Keratinocyte (primary cell): ENCODE measurements at regions not wholly inside any gene's neighbourhood (a gene's known extent, or its start where the extent isn't known, plus 50 kb on each side); places are given as distances from the start of the nearest gene placed in this dataset.

Experiments used
- DNase-seq: peaks from one replicate; pipeline ENCODE4 v3.0.0-alpha.2; 2011; ENCODE audit warnings: low read depth, missing footprints, low spot score
- FAIRE-seq: peaks from 2 replicates; lab custom pipeline; 2011; peaks lifted over from hg19 to GRCh38; lab: Jason Lieb, UNC
- H2AFZ ChIP-seq: 2 replicates; pipeline ENCODE4 v1.6.0; 2012; ENCODE audit warnings: low read length, control low read depth, inconsistent platforms; ENCODE audit not compliant: control insufficient read depth
- H3K27ac ChIP-seq: 2 replicates; pipeline ENCODE4 v1.5.1; 2011; ENCODE audit warnings: low read length; ENCODE audit not compliant: control insufficient read depth, insufficient read depth
- H3K27me3 ChIP-seq: 3 replicates; pipeline ENCODE4 v1.6.0; 2011; ENCODE audit warnings: low read length; ENCODE audit not compliant: control insufficient read depth, insufficient read depth; ENCODE audit errors: extremely low read depth
- H3K36me3 ChIP-seq, 2 experiments: 2 replicates in 1 of 2; 3 replicates in 1 of 2; pipeline ENCODE4 v1.5.1; 2011; ENCODE audit warnings: low read length in 2 of 2, mild to moderate bottlenecking in 1 of 2; ENCODE audit not compliant: control insufficient read depth in 2 of 2, insufficient read depth in 2 of 2; ENCODE audit errors: extremely low read depth in 1 of 2
- H3K4me1 ChIP-seq: 3 replicates; pipeline ENCODE4 v1.5.1; 2011; ENCODE audit warnings: low read length; ENCODE audit not compliant: control insufficient read depth, insufficient read depth; ENCODE audit errors: extremely low read depth
- H3K4me2 ChIP-seq: 3 replicates; pipeline ENCODE4 v1.6.0; 2011; ENCODE audit warnings: low read depth, low read length; ENCODE audit not compliant: control insufficient read depth, insufficient read depth; ENCODE audit errors: extremely low read depth
- H3K4me3 ChIP-seq, 3 experiments: fragments of 200-600 bp in 1 of 3; sonication (generic) in 1 of 3; 2 replicates in 2 of 3; 3 replicates in 1 of 3; pipeline ENCODE4 v1.5.1; 2011 to 2016; ENCODE audit warnings: low read length in 3 of 3, mild to moderate bottlenecking in 3 of 3, control low read depth in 2 of 3, inconsistent platforms in 1 of 3, low read depth in 1 of 3, mixed read lengths in 1 of 3, mixed run types in 1 of 3, moderate library complexity in 1 of 3; ENCODE audit not compliant: control insufficient read depth in 2 of 3, insufficient read depth in 2 of 3; ENCODE audit errors: extremely low read depth in 1 of 3
- H3K79me2 ChIP-seq: 2 replicates; pipeline ENCODE4 v1.6.0; 2012; ENCODE audit warnings: low read length; ENCODE audit not compliant: control insufficient read depth, insufficient read depth
- H3K9ac ChIP-seq: 3 replicates; pipeline ENCODE4 v1.6.0; 2011; ENCODE audit warnings: low read length; ENCODE audit not compliant: control insufficient read depth, insufficient read depth; ENCODE audit errors: extremely low read depth
- H3K9me1 ChIP-seq: 3 replicates; pipeline ENCODE4 v1.6.0; 2011; ENCODE audit warnings: low read length; ENCODE audit not compliant: control insufficient read depth, insufficient read depth; ENCODE audit errors: extremely low read depth
- H3K9me3 ChIP-seq: 2 replicates; pipeline ENCODE4 v1.5.1; 2012; ENCODE audit warnings: low read depth, low read length; ENCODE audit not compliant: control insufficient read depth
- H4K20me1 ChIP-seq: 3 replicates; pipeline ENCODE4 v1.6.0; 2011; ENCODE audit warnings: low read length; ENCODE audit not compliant: control insufficient read depth, insufficient read depth; ENCODE audit errors: extremely low read depth
- EZH2 ChIP-seq: IDR thresholded peaks from one replicate; pipeline ENCODE4 v1.6.1; 2012; ENCODE audit warnings: inconsistent platforms, mild to moderate bottlenecking, low read length, moderate library complexity
- dilution Hi-C: fragments of 300-500 bp; cut with MboI; formaldehyde crosslinking; loops from one replicate; pipeline ENCODE4 v1.7.0; 2020; ENCODE audit warnings: low sequenced_read_pairs; ENCODE audit not compliant: extremely low pct_ligation_motif_present
- TF ChIP-seq, protein P1 (sequence below), 3 experiments: IDR thresholded peaks in 1 of 3; conservative IDR thresholded peaks in 1 of 3; optimal IDR thresholded peaks in 1 of 3; 2 replicates in 2 of 3; 3 replicates in 1 of 3; pipeline versions ENCODE3 to v1.5.1; 2011; ENCODE audit warnings: low read length in 3 of 3, mild to moderate bottlenecking in 3 of 3, moderate library complexity in 2 of 3, control low read depth in 1 of 3, inconsistent platforms in 1 of 3; ENCODE audit not compliant: insufficient read depth in 2 of 3; ENCODE audit errors: extremely low read depth in 1 of 3

- Histone ChIP-seq H3K4me3 (no peak overlapping the region), H3K4me2 (no peak overlapping the region), H3K9me1 (no peaks in the 10 kb centered on the region), H3K79me2 (no peaks in the 10 kb centered on the region), H4K20me1 (no peaks in the 10 kb centered on the region), H3K9me3 (no peaks in the 10 kb centered on the region), H3K9ac (no peak overlapping the region), H3K4me1 (no peaks in the 10 kb centered on the region), H3K36me3 (no peaks in the 10 kb centered on the region), H2AFZ (no peak overlapping the region), H3K27ac (no peak overlapping the region), H3K27me3 (peaks cover 4% of the 10 kb centered on the region)
- no peak for TF ChIP-seq EZH2
- TF ChIP-seq, protein P1, sequence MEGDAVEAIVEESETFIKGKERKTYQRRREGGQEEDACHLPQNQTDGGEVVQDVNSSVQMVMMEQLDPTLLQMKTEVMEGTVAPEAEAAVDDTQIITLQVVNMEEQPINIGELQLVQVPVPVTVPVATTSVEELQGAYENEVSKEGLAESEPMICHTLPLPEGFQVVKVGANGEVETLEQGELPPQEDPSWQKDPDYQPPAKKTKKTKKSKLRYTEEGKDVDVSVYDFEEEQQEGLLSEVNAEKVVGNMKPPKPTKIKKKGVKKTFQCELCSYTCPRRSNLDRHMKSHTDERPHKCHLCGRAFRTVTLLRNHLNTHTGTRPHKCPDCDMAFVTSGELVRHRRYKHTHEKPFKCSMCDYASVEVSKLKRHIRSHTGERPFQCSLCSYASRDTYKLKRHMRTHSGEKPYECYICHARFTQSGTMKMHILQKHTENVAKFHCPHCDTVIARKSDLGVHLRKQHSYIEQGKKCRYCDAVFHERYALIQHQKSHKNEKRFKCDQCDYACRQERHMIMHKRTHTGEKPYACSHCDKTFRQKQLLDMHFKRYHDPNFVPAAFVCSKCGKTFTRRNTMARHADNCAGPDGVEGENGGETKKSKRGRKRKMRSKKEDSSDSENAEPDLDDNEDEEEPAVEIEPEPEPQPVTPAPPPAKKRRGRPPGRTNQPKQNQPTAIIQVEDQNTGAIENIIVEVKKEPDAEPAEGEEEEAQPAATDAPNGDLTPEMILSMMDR (optimal IDR thresholded peaks at IDR 0.05 in 1 of 3, IDR thresholded peaks at IDR 0.05 in 1 of 3, conservative IDR thresholded peaks at IDR 0.05 in 1 of 3; ENCODE audit: extremely low read depth in 1 of 3, insufficient read depth in 2 of 3, low read length in 3 of 3): no peak
- DNase-seq: no peak
- dilution Hi-C loops: no loop called here
- no peak for FAIRE-seq
These were observed 325.6 kb downstream of the HRH4 start for GRCh38 chr18:24786027-24786426.

DNA sequence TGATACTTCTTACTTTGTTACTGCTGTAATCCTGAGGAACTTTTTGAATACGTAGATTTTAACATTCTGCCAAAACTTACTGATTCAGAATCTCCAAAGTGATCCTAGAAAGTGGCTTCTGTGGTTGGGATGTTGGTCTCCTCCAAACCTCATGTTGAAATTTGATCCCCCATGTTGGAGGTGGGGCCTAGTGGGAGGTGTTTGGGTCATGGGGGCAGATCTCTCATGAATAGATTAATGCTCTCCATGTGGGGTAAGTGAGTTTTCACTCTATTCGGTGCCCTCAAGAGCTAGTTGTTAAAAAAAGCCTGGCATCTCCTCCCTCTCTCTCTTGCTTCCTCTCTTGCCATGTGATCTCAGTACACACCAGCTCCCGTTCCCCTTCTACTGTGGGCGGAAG is 329.9 kb downstream of the HRH4 start:
- no peak overlapping the region for H3K4me3 ChIP-seq
- no peaks in the 10 kb centered on the region for H4K20me1 ChIP-seq
- dilution Hi-C loops: no loop called here
- H3K27me3 ChIP-seq: no peaks in the 10 kb centered on the region
- no peaks in the 10 kb centered on the region for H3K36me3 ChIP-seq
- H3K9me1 ChIP-seq: no peaks in the 10 kb centered on the region
- FAIRE-seq: no peak
- no peaks in the 10 kb centered on the region for H3K4me1 ChIP-seq
- H2AFZ ChIP-seq: no peak overlapping the region
- TF ChIP-seq, protein P1 (optimal IDR thresholded peaks at IDR 0.05 in 1 of 3, IDR thresholded peaks at IDR 0.05 in 1 of 3, conservative IDR thresholded peaks at IDR 0.05 in 1 of 3; ENCODE audit: extremely low read depth in 1 of 3, insufficient read depth in 2 of 3, low read length in 3 of 3): no peak
- TF ChIP-seq EZH2: no peak
- H3K4me2 ChIP-seq: no peak overlapping the region
- H3K9me3 ChIP-seq: no peaks in the 10 kb centered on the region
- H3K79me2 ChIP-seq: no peaks in the 10 kb centered on the region
- no peak for DNase-seq
- no peak overlapping the region for H3K9ac ChIP-seq
- no peak overlapping the region for H3K27ac ChIP-seq
